ENCODE measurements at regions not wholly inside any gene's neighbourhood (a gene's known extent, or its start where the extent isn't known, plus 50 kb on each side); places are given as distances from the start of the nearest gene placed in this dataset.

DNA sequence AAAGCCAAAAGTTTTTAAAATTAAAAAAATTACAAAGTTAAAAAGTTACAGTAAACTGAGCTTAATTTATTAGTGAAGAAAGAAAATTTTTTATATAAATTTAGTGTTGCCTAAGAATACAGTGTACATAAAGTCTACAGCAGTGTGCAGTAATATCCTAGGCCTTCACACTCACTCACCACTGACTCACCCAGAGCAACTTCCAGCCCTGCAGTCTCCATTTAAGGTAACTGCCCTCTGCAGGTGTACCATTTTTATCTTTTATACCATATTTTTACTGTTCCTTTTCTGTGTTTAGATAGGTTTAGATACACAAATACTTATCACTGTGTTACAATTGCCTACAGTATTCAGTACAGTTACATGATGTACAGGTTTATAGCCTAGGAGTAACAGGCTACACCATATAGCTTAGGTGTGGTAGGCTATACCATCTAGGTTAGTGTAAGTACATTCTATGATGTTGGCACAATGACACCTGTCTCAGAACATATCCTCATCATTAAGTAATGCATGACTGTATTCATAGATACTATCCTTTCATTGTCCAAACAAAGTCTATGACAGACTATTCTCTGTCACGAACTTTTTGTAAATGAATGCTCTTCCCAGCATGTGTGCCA lies 78.6 kb upstream of the PBX1 start:
- Histone ChIP-seq H3K36me3 (no peaks in the 10 kb centered on the region), H3K9me3 (no peaks in the 10 kb centered on the region)
- DNase-seq, result no peak

DNA sequence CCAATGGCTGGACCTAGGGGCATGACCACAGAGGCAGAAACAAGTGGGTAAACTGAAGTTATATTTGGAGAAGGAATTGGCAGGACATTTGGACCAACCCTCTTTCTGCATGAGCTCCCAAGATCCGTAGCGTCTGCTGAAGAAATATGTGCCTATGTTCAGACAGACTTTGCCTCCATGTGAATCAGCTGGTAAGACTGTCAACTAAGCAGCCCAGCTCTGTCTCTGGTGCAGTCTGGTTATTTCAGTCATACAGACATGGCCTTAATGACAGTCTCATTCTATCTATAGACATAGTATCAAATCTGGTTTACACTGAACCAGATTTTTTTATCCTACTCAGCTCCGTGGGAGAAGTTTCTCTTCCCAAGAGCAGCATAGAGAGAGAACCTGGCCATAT lies 63.1 kb upstream of the PBX1 start:
- H3K9me3 ChIP-seq, result no peaks in the 10 kb centered on the region
- no peaks in the 10 kb centered on the region for H3K36me3 ChIP-seq
- H3K27me3 ChIP-seq, result no peaks in the 10 kb centered on the region
- no peak for DNase-seq
- H3K4me3 ChIP-seq, result no peak overlapping the region

More for the DNA sequence above, 78.6 kb upstream of the PBX1 start:
- H3K4me3 ChIP-seq, result no peak overlapping the region
- no peaks in the 10 kb centered on the region; the same call in 1 of the 2 replicates for H3K27me3 ChIP-seq

DNA sequence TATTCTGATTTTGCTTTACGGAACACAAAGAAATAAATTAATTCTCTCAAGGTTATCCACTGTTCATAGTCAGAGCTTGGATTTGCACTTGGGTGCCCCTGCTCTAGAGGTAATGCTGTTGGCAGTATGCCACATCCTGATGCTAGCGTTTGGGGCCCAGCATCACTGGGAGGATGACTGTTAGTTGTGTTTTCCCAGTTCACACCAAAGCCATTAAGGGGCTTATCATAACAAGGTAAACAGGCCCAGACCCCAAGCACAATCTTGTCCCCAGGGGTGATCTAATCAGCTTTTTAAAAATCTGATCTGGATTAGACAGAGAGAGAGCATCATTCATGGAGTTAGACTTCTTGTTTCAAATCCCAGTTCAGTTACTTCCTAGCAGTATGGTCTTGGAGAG lies 60.2 kb upstream of the PBX1 start:
- H3K27me3 ChIP-seq, result no peaks in the 10 kb centered on the region
- no peak for DNase-seq

DNA sequence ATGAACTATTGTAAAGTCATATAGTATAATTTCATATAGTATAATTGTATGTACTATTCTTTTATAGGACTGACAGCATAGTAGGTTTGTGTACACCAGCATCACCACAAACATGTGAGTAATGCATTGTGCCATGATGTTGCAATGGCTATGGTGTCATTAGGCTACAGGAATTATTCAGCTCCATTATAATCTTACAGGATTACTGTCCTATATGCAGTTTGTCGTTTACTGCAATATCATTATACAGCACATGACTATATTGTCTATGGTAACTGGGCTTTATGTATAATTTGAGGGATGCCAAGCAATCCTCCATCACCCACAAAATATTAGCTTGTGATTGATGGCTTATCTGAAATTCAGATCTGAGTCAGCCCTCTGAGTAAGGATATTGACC lies 54.2 kb upstream of the PBX1 start:
- no peaks in the 10 kb centered on the region for H3K36me3 ChIP-seq

More for the DNA sequence above, 60.2 kb upstream of the PBX1 start:
- no peaks in the 10 kb centered on the region for H3K9me3 ChIP-seq
- no peak overlapping the region for H3K4me3 ChIP-seq
- no peaks in the 10 kb centered on the region for H3K36me3 ChIP-seq

More for the DNA sequence above, 54.2 kb upstream of the PBX1 start:
- H3K9me3 ChIP-seq, result no peaks in the 10 kb centered on the region
- no peak for DNase-seq
- H3K4me3 ChIP-seq, result no peak overlapping the region
- H3K27me3 ChIP-seq, result no peaks in the 10 kb centered on the region

All from MG63 (cell line).